HUES48 (cell line): ENCODE measurements at regions not wholly inside any gene's neighbourhood (a gene's known extent, or its start where the extent isn't known, plus 50 kb on each side); places are given as distances from the start of the nearest gene placed in this dataset.

Experiments used
- H3K27ac ChIP-seq: one replicate; pipeline ENCODE4 v1.7.0; 2013; ENCODE audit warnings: low read depth, low read length, inconsistent platforms
- H3K27me3 ChIP-seq: 2 replicates; pipeline ENCODE4 v1.6.1; 2013; ENCODE audit warnings: mild to moderate bottlenecking, low read length; ENCODE audit not compliant: control insufficient read depth, insufficient read depth
- H3K36me3 ChIP-seq: 2 replicates; pipeline ENCODE4 v1.6.1; 2013; ENCODE audit warnings: low read length; ENCODE audit not compliant: control insufficient read depth, insufficient read depth
- H3K4me1 ChIP-seq: 2 replicates; pipeline ENCODE4 v1.6.1; 2013; ENCODE audit warnings: mild to moderate bottlenecking, low read length; ENCODE audit not compliant: control insufficient read depth, insufficient read depth
- H3K4me3 ChIP-seq: 2 replicates; pipeline ENCODE4 v1.5.1; 2013; ENCODE audit warnings: mild to moderate bottlenecking, low read depth, low read length
- H3K9ac ChIP-seq: 2 replicates; pipeline ENCODE4 v1.6.1; 2013; ENCODE audit warnings: mild to moderate bottlenecking, low read depth, low read length, moderate library complexity
- H3K9me3 ChIP-seq: 2 replicates; pipeline ENCODE4 v1.6.1; 2013; ENCODE audit warnings: low read length; ENCODE audit not compliant: control insufficient read depth, insufficient read depth

DNA sequence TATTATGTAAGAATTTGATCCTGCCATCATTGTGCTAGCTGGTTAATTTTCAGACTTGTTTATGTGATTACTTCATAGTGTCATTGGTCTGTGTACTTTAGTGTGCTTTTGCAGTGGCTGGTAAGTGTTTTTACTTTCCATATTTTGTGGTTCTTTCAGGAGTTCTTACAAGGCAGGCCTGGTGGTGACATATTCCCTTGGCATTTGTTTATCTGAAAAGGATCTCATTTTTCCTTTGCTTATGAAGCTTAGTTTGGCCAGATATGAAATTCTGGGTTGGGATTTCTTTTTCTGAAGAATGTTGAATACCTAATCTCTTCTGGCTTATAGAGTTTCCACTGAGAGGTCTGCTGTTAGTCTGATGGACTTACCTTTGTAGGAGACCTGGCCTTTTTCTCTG is 72.8 kb upstream of the MC4R start:
- peaks cover 27% of the 10 kb centered on the region for H3K9me3 ChIP-seq
- no peak overlapping the region for H3K4me3 ChIP-seq
- no peaks in the 10 kb centered on the region for H3K4me1 ChIP-seq
- no peaks in the 10 kb centered on the region for H3K36me3 ChIP-seq
- no peaks in the 10 kb centered on the region for H3K27me3 ChIP-seq
- H3K9ac ChIP-seq, result no peak overlapping the region
- H3K27ac ChIP-seq, result no peak overlapping the region

DNA sequence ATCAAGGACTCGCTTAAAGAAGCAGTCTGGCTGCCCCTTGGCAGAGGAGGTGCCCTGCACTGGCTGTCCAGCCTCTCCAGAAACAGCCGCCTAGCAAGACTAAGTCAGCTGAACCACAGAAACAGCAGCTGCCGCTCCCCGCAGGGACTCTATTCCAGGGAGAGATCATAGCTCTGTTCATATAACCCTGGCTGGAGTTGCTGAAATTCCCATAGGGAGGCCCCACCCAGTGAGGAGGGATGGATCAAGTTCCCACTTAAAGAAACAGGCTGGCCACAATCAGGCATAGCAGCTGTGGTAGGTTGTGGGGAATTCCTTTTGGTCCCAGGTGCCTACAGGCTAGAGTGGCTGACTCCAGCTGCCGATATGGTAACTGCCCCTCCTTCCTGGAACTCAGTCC is 74.2 kb upstream of the MC4R start:
- peaks cover 27% of the 10 kb centered on the region for H3K9me3 ChIP-seq
- H3K27me3 ChIP-seq, result no peaks in the 10 kb centered on the region
- no peak overlapping the region for H3K27ac ChIP-seq
- H3K36me3 ChIP-seq, result no peaks in the 10 kb centered on the region
- H3K4me3 ChIP-seq, result no peak overlapping the region
- H3K4me1 ChIP-seq, result no peaks in the 10 kb centered on the region
- H3K9ac ChIP-seq, result no peak overlapping the region

DNA sequence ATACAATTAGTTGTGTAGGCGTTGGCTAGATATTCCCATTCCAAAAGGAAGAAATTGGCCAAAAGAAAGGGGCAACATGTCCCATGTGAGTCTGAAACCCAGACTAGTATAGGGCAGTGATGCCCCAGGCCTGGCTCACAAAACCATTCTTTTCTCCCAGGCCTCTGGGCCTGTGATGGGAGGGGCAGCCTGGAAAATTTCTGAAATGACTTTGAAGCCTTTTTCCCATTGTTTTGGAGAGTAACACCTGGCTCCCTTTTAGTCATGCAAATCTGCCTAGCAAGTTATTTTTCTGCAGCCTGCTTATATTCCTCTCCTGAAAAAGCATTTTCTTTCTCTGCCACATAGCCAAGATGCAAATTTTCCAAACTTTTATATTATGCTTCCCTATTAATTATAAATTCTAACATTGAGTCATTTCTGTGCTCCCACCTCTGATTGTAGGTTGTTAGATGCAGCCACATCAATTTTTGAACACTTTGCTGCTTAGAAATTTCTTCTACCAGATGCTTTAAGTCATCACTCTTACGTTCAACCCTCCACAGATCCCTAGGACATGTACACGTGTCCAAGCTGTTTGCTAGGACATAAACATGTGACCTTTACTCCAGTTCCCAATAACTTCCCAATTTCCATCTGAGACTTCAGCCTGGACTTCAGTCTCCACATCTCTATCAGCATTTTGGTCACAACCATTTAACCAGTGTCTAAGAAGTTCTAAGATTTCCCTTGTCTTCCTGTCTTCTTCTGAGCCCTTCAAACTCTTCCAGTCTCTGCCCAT is 76.1 kb upstream of the MC4R start:
- Histone ChIP-seq H3K27ac (no peak overlapping the region), H3K27me3 (no peaks in the 10 kb centered on the region)

DNA sequence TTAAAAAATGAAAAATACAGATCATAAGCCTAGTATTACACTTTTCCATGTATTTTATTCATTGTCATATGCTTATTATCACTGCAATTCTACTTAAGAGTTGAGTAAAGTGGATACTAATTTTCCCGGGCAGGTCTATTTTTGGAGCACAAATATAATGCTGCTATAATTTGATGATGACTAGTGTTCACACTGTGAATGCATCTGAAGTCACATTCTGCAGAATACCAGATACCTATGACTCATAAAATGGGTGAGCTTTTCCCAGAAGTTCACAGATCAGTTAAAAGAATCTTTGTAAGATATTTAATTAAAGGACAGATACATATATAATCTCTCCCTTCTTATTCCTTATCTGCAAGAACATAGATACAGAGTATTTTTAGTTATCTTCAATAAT is 79.8 kb upstream of the MC4R start:
- Histone ChIP-seq H3K9ac (no peak overlapping the region), H3K36me3 (no peaks in the 10 kb centered on the region), H3K4me3 (no peak overlapping the region), H3K4me1 (no peaks in the 10 kb centered on the region), H3K27ac (no peak overlapping the region), H3K9me3 (peaks cover 22% of the 10 kb centered on the region), H3K27me3 (no peaks in the 10 kb centered on the region)

More for the DNA sequence above, 76.1 kb upstream of the MC4R start:
- Histone ChIP-seq H3K9me3 (peaks cover 27% of the 10 kb centered on the region), H3K4me3 (no peak overlapping the region), H3K36me3 (no peaks in the 10 kb centered on the region), H3K9ac (no peak overlapping the region), H3K4me1 (no peaks in the 10 kb centered on the region)

DNA sequence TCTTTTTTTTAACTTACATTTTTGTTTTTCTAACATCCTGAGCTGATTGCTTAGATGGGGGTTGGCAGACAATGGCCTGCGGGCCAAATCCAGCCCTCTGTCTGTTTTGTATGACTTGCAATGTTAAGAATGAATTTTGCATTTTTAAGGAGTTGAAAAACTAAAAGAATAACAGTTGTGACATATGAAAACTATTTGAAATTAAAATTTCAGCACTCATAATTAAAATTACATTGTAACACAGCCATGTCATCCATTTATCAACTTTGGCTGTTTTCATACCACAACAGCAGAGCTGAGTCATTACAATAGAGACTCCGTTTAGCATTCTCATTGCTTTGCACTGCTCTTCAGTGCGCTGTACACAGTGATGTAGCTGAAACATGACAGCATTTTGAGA is 94.1 kb upstream of the MC4R start:
- Histone ChIP-seq H3K9me3 (no peaks in the 10 kb centered on the region), H3K9ac (no peak overlapping the region), H3K27ac (no peak overlapping the region), H3K36me3 (no peaks in the 10 kb centered on the region), H3K27me3 (no peaks in the 10 kb centered on the region), H3K4me1 (no peaks in the 10 kb centered on the region), H3K4me3 (no peak overlapping the region)

DNA sequence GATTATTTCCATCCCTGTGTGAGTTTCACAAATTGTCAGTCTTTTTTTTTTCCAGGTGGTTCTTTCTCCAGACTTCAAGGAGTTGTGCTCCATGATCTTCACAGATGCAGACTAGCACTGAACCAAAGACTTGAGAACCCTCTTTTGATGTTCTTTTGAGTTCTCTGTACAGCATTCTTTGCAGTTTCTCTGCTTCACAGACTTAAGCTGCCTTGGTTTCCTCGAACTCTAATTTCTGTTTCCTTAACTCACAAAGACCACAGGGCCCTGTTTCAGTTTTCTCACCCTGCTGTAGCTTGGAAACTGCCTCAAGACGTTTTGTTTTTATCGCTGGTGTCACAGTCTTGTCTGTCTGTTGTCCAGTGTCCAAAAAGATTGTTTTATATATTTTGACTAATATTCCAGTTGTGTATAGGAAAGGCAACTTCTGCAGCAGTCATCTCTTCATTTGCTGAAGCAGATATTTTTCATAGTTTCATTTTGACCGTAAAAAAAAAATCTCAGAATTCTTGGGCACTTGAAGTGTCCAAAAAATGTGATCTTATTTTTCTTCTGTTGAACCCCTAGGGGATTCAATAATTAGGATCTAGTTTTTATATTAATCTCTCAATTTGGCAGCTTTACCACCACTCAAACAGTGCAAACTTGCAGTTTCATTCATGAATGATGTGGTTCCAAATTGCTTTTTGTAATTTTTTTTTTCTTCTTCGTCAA is 97.0 kb upstream of the MC4R start:
- no peaks in the 10 kb centered on the region for H3K36me3 ChIP-seq
- no peak overlapping the region for H3K27ac ChIP-seq
- H3K27me3 ChIP-seq, result no peaks in the 10 kb centered on the region
- H3K9me3 ChIP-seq, result no peaks in the 10 kb centered on the region
- no peak overlapping the region for H3K9ac ChIP-seq
- no peak overlapping the region for H3K4me3 ChIP-seq
- H3K4me1 ChIP-seq, result no peaks in the 10 kb centered on the region

DNA sequence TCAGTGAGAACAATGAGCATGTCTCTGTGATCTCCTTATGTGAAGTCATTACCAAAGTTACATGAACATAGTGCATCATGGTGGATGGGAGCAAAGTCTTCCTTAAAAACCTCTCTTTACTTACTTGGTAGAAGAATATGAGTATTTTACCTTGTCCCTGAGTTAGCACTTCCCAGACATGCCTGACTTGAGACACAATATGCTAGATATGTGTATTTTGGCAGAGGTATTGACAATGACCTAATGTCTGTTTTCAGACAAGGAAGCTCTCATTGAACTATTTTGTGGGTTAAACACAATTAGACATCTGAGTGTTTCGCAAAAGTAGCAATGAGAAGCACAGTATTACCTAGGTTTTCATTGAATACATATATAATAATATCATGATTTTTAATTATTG is 99.1 kb upstream of the MC4R start:
- H3K4me3 ChIP-seq, result no peak overlapping the region
- no peaks in the 10 kb centered on the region for H3K36me3 ChIP-seq
- H3K4me1 ChIP-seq, result no peaks in the 10 kb centered on the region; the same call in 1 of the 2 replicates

DNA sequence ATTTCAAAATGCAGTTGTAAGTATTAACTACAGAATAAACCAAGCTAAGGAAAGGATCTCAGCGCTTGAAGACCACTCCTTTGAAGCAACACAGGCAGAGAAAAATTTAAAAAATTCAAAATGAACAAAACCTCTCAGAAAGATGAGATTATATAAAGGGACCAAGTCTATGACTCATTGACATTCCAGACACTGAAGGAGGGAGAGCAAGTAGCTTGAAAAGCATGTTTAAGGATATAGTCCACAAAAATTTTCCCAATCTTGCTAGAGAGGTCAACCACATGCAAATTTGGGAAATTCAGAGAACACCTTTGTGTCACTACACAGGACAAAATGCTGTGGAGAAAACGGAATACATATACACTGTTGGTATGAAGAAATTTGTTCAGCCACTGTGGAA is 112.6 kb upstream of the MC4R start:
- no peak overlapping the region for H3K4me3 ChIP-seq
- H3K36me3 ChIP-seq, result no peaks in the 10 kb centered on the region
- H3K27ac ChIP-seq, result no peak overlapping the region
- peaks cover 11% of the 10 kb centered on the region for H3K27me3 ChIP-seq
- no peak overlapping the region for H3K9ac ChIP-seq
- H3K9me3 ChIP-seq, result no peaks in the 10 kb centered on the region
- no peaks in the 10 kb centered on the region for H3K4me1 ChIP-seq

More for the DNA sequence above, 99.1 kb upstream of the MC4R start:
- Histone ChIP-seq H3K27ac (no peak overlapping the region), H3K9me3 (no peaks in the 10 kb centered on the region), H3K27me3 (no peaks in the 10 kb centered on the region), H3K9ac (no peak overlapping the region)

DNA sequence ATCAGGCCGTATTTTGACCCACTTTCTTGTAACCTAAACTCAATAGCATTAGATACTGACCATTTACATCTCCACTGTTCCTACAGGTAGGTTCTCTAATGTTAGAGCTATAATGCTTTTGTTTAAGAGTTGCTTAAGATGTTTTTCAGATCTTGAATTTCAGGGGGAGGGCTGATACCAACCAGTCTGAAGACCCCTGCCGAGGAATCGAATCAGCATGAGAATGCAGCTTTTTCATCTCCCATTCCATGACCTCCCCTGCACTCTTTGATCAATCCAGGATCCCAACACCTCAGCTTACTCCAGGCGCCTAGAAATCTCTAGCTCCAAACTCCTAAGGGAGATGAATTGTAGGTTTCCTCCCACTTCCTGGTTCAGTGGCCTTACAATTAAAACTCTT is 120.5 kb upstream of the MC4R start:
- no peak overlapping the region for H3K4me3 ChIP-seq
- peaks cover 8% of the 10 kb centered on the region for H3K4me1 ChIP-seq
- H3K9me3 ChIP-seq, result no peaks in the 10 kb centered on the region
- no peaks in the 10 kb centered on the region for H3K36me3 ChIP-seq
- no peak overlapping the region for H3K9ac ChIP-seq
- H3K27ac ChIP-seq, result no peak overlapping the region
- peaks cover 78% of the 10 kb centered on the region for H3K27me3 ChIP-seq

DNA sequence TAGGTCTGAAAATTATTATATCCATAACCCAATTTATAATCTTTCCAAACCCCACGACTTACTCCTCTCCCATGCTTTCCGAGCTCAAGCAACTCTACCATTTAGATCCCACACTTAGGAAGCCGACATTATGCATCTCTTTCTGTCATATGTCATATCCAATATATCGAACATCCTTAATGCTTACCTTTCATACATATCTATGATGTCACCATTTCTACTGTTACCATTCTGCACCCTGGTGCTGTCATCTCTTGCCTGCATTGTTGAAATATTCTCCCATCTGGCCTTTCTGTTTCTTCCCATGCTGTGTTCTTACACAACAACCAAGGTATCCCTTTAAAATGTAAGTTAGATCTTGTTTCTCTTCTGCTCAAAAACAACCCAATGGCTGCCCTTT is 127.1 kb upstream of the MC4R start:
- no peak overlapping the region for H3K27ac ChIP-seq
- H3K9ac ChIP-seq, result no peak overlapping the region
- H3K27me3 ChIP-seq, result peaks cover 22% of the 10 kb centered on the region
- no peaks in the 10 kb centered on the region for H3K4me1 ChIP-seq
- no peaks in the 10 kb centered on the region for H3K36me3 ChIP-seq
- no peaks in the 10 kb centered on the region for H3K9me3 ChIP-seq
- no peak overlapping the region for H3K4me3 ChIP-seq

DNA sequence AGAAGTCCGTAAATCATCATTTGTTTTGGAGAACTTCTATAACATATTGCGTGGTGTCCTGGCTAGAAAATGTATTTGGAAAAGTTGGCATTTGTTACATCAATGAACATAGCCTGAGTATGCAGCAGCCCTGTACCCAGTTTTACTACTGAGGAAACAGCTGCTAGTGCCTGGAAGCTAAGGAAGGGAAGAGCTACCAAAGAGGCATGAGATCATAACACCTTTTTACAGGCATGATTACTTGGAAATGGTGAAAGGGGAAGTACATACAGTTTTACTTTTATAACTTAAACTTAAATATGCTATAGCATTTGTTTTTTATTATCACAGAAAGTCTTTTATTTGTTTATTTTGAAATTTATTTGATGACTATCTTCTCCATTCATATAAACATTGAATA is 128.4 kb upstream of the MC4R start:
- Histone ChIP-seq H3K27ac (no peak overlapping the region), H3K4me3 (no peak overlapping the region), H3K9ac (no peak overlapping the region), H3K27me3 (peaks cover 10% of the 10 kb centered on the region), H3K9me3 (no peaks in the 10 kb centered on the region), H3K4me1 (no peaks in the 10 kb centered on the region), H3K36me3 (no peaks in the 10 kb centered on the region)
